CD4-positive, alpha-beta T cell treated with Interleukin-21 for 1 hour (primary cell): ENCODE measurements at regions not wholly inside any gene's neighbourhood (a gene's known extent, or its start where the extent isn't known, plus 50 kb on each side); places are given as distances from the start of the nearest gene placed in this dataset.

Source experiments
- DNase-seq: peaks from one replicate; pipeline ENCODE4 v3.0.0-alpha.2; 2020

DNA sequence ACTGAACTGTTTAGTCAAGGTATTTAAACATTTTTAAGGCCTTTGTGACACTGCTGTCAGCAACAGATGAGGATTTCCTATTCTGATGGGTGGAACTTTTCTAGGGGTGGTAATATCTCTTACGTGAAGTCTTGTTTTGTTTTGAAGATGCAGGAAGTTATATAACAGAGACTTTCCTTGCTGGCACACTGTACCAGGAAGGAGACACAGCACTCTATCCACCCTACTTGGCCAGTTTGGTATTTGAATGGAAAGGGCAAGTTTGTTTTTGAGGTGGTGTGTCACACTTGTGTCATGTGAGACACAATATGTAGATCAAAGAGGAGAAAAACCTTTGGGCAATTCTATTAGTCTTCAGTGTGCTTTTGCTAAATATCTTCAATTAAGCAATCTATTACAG lies 51.6 kb upstream of the SRP54 start:
- peak; percentile 88 for DNase-seq

DNA sequence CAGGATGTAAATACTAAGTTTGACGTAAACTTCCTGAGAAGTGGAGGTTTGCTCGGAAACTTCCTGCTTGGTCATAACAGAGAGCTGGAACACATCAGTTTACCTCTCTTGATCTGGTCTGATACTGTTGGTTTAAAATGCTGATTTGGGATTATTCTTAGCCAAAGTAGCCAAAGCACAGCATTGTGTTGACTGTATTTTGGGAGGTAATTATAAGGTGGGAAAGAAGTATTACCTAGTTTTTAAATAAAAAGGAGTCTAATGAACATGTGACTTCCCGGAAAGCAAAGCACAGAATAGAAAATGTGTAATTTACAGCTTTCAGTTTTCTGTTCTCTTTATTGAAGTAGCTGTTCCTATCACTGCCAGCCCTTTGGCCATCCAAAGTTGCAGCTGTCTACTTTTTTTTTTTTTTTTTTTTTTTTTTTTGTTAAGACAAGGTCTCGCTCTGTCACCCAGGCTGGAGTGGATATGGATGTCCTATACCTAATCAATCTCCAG lies 52.2 kb upstream of the SRP54 start:
- peak; percentile 75 for DNase-seq

DNA sequence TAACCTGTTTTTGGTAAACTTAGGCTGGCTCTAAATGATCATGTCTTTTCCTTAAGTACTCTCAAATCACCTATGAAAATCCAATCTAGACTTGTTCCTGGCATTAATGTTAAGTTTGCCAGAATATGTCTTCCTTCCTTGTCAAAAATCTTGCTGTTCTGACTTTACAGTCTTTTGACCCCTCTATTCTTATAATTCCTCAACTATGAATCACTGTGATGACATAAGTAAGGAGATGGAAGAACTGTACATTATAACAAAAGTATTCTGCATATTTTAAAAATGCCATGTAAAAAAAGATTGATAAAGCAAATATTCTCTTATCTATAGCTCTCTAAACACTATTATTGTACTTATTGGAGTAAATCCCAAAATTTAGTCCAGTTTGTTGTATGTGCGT lies 51.4 kb upstream of the BAZ1A start:
- no peak for DNase-seq
